Activated CD4-positive, alpha-beta T cell treated with anti-CD3 and anti-CD28 coated beads, Interleukin-2, amount 10 ng/mL, durations not matched to agents 24 days and 14 days (primary cell): ENCODE measurements at regions not wholly inside any gene's neighbourhood (a gene's known extent, or its start where the extent isn't known, plus 50 kb on each side); places are given as distances from the start of the nearest gene placed in this dataset.

Source experiments
- DNase-seq: peaks from one replicate; pipeline ENCODE4 v3.0.0; 2022
- H3K27ac Mint-ChIP-seq: one replicate; pipeline ENCODE4 v1.8.0; 2022; ENCODE audit warnings: mild to moderate bottlenecking, mixed read lengths
- H3K27me3 Mint-ChIP-seq: one replicate; pipeline ENCODE4 v1.8.0; 2022; ENCODE audit warnings: mixed read lengths
- H3K36me3 Mint-ChIP-seq: one replicate; pipeline ENCODE4 v1.8.0; 2022; ENCODE audit warnings: low read depth, mild to moderate bottlenecking, mixed read lengths
- H3K4me1 Mint-ChIP-seq: one replicate; pipeline ENCODE4 v1.8.0; 2021; ENCODE audit warnings: mixed read lengths
- H3K4me3 Mint-ChIP-seq: one replicate; pipeline ENCODE4 v1.8.0; 2022; ENCODE audit warnings: mild to moderate bottlenecking, moderate library complexity, mixed read lengths
- H3K9me3 Mint-ChIP-seq: one replicate; pipeline ENCODE4 v1.8.0; 2021; ENCODE audit warnings: mixed read lengths
- intact Hi-C: fragments of 100-400 bp; cut with micrococcal nuclease; formaldehyde crosslinking; loops from one replicate; pipeline ENCODE4 v1.15.1; 2023

GRCh38 chr6:128632131-128632530, 111.7 kb upstream of the PTPRK start:
- H3K4me1 Mint-ChIP-seq = no peaks in the 10 kb centered on the region
- H3K36me3 Mint-ChIP-seq = no peaks in the 10 kb centered on the region
- no peaks in the 10 kb centered on the region for H3K9me3 Mint-ChIP-seq
- intact Hi-C loops = no loop called here
- DNase-seq = no peak
- H3K4me3 Mint-ChIP-seq = no peak overlapping the region
- H3K27ac Mint-ChIP-seq = no peak overlapping the region
- peaks cover 8% of the 10 kb centered on the region for H3K27me3 Mint-ChIP-seq

GRCh38 chr6:128631031-128631430, 110.6 kb upstream of the PTPRK start:
- Mint-ChIP-seq H3K9me3 (no peaks in the 10 kb centered on the region), H3K27me3 (peaks cover 5% of the 10 kb centered on the region), H3K27ac (no peak overlapping the region), H3K4me3 (no peak overlapping the region), H3K4me1 (peaks cover 3% of the 10 kb centered on the region), H3K36me3 (no peaks in the 10 kb centered on the region)
- DNase-seq = no peak
- intact Hi-C loops = no loop called here

GRCh38 chr6:128630213-128630612, 109.8 kb upstream of the PTPRK start:
- H3K9me3 Mint-ChIP-seq = no peaks in the 10 kb centered on the region
- no peaks in the 10 kb centered on the region for H3K36me3 Mint-ChIP-seq
- DNase-seq = no peak
- intact Hi-C loops = no loop called here
- peaks cover 5% of the 10 kb centered on the region for H3K27me3 Mint-ChIP-seq
- H3K4me1 Mint-ChIP-seq = peaks cover 3% of the 10 kb centered on the region
- H3K4me3 Mint-ChIP-seq = no peak overlapping the region
- no peak overlapping the region for H3K27ac Mint-ChIP-seq

DNA sequence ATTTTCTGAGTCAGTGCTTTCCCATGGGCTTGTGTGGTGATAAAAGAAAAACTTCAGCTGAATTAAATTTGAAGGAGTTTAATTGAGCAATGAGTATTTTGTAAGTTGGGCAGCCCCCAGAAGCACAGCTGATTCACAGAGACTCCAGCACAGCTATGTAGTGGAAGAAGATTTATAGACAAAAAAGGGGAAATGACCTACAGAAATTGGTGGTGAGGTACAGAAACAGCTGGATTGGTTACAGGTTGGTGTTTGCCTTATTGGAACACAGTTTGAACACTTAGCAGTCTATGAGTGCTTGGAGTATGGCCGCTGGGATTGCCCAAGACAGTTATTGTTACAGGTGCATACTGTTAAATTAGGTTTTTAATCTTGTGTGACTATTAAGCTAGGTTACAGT, 96.9 kb upstream of the PTPRK start:
- Mint-ChIP-seq H3K4me3 (no peak overlapping the region), H3K27me3 (no peaks in the 10 kb centered on the region), H3K36me3 (no peaks in the 10 kb centered on the region), H3K27ac (no peak overlapping the region), H3K4me1 (no peaks in the 10 kb centered on the region), H3K9me3 (peaks cover 9% of the 10 kb centered on the region)
- intact Hi-C loops = no loop called here
- DNase-seq = no peak

DNA sequence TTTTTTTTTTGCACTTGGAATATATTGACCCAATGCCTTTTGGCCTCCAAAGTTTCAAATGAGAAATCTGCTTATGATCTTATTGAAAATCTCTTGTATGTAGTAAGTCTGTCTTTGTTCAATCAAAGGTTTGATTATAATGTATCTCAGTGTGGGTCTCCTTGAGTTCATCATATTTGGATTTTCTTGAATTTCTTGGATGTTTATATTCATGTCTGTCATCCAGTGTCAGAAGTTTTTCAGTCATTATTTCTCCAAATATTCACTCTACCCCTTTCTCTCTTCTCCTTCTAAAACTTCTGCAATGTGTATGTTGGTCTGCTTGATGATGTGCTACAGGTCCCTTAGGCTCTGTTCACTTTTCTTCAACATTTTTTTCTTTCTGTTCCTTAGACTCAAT, 95.9 kb upstream of the PTPRK start:
- H3K9me3 Mint-ChIP-seq = peaks cover 9% of the 10 kb centered on the region
- DNase-seq = no peak
- no peaks in the 10 kb centered on the region for H3K36me3 Mint-ChIP-seq
- H3K4me1 Mint-ChIP-seq = no peaks in the 10 kb centered on the region
- no peak overlapping the region for H3K4me3 Mint-ChIP-seq
- no peaks in the 10 kb centered on the region for H3K27me3 Mint-ChIP-seq
- H3K27ac Mint-ChIP-seq = no peak overlapping the region
- intact Hi-C loops = no loop called here

- intact Hi-C loops = no loop called here
- Mint-ChIP-seq H3K9me3 (no peaks in the 10 kb centered on the region), H3K4me3 (no peak overlapping the region), H3K27ac (no peak overlapping the region), H3K36me3 (no peaks in the 10 kb centered on the region), H3K4me1 (no peaks in the 10 kb centered on the region), H3K27me3 (peaks cover 2% of the 10 kb centered on the region)
- no peak for DNase-seq
Measured at GRCh38 chr6:128606611-128607010, 86.2 kb upstream of the PTPRK start.

GRCh38 chr6:128605961-128606360, 85.6 kb upstream of the PTPRK start:
- intact Hi-C loops = no loop called here
- no peak for DNase-seq
- Mint-ChIP-seq H3K27me3 (peaks cover 2% of the 10 kb centered on the region), H3K4me3 (no peak overlapping the region), H3K4me1 (peaks cover 1% of the 10 kb centered on the region), H3K27ac (no peak overlapping the region), H3K36me3 (no peaks in the 10 kb centered on the region), H3K9me3 (no peaks in the 10 kb centered on the region)

DNA sequence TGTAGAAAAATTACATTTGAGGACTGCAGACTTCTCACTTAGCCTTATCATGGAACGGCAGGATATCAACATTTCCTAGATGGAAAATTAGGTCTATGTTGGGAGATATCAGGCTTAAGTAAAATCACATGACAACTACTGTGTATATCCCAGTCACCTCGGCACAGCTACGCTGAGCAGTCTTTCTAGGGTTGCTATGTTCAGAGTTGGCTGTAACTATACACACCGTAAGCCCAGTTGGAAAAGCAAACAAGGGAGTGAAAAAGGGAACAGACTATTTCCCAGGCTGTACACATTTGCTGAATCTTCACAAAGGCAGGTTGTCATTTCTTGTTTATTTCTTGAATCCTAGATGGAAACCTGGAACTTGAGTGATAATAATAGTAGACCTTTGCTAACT, 80.7 kb upstream of the PTPRK start:
- H3K27me3 Mint-ChIP-seq = no peaks in the 10 kb centered on the region
- no peak overlapping the region for H3K4me3 Mint-ChIP-seq
- H3K36me3 Mint-ChIP-seq = no peaks in the 10 kb centered on the region
- peaks cover 15% of the 10 kb centered on the region for H3K4me1 Mint-ChIP-seq
- no peaks in the 10 kb centered on the region for H3K9me3 Mint-ChIP-seq
- intact Hi-C loops = loop anchor here (5.0 kb wide), 1 partner anchor 56 kb away; no protein-coding TSS in a partner anchor
- no peak for DNase-seq
- no peak overlapping the region for H3K27ac Mint-ChIP-seq

- H3K27ac Mint-ChIP-seq = no peak overlapping the region
- peaks cover 15% of the 10 kb centered on the region for H3K4me1 Mint-ChIP-seq
- no peaks in the 10 kb centered on the region for H3K9me3 Mint-ChIP-seq
- DNase-seq = no peak
- no peaks in the 10 kb centered on the region for H3K27me3 Mint-ChIP-seq
- H3K36me3 Mint-ChIP-seq = no peaks in the 10 kb centered on the region
- intact Hi-C loops = loop anchor here (5.0 kb wide), 1 partner anchor 57 kb away; no protein-coding TSS in a partner anchor
- no peak overlapping the region for H3K4me3 Mint-ChIP-seq
Measured at GRCh38 chr6:128600397-128600951, 80.1 kb upstream of the PTPRK start.

- Mint-ChIP-seq H3K27me3 (no peaks in the 10 kb centered on the region), H3K4me3 (no peak overlapping the region), H3K4me1 (peaks cover 15% of the 10 kb centered on the region), H3K27ac (no peak overlapping the region), H3K36me3 (no peaks in the 10 kb centered on the region), H3K9me3 (no peaks in the 10 kb centered on the region)
- no peak for DNase-seq
- intact Hi-C loops = no loop called here
Measured at GRCh38 chr6:128599036-128599435, 78.6 kb upstream of the PTPRK start.

GRCh38 chr6:128598571-128598970, 78.2 kb upstream of the PTPRK start:
- intact Hi-C loops = no loop called here
- no peak overlapping the region for H3K27ac Mint-ChIP-seq
- H3K36me3 Mint-ChIP-seq = no peaks in the 10 kb centered on the region
- no peaks in the 10 kb centered on the region for H3K27me3 Mint-ChIP-seq
- H3K4me3 Mint-ChIP-seq = no peak overlapping the region
- no peaks in the 10 kb centered on the region for H3K9me3 Mint-ChIP-seq
- peaks cover 15% of the 10 kb centered on the region for H3K4me1 Mint-ChIP-seq
- DNase-seq = no peak

- Mint-ChIP-seq H3K4me1 (peaks cover 15% of the 10 kb centered on the region), H3K9me3 (no peaks in the 10 kb centered on the region), H3K36me3 (no peaks in the 10 kb centered on the region), H3K27me3 (no peaks in the 10 kb centered on the region), H3K27ac (no peak overlapping the region), H3K4me3 (no peak overlapping the region)
- no peak for DNase-seq
- intact Hi-C loops = no loop called here
Measured at GRCh38 chr6:128597956-128598355, 77.6 kb upstream of the PTPRK start.

DNA sequence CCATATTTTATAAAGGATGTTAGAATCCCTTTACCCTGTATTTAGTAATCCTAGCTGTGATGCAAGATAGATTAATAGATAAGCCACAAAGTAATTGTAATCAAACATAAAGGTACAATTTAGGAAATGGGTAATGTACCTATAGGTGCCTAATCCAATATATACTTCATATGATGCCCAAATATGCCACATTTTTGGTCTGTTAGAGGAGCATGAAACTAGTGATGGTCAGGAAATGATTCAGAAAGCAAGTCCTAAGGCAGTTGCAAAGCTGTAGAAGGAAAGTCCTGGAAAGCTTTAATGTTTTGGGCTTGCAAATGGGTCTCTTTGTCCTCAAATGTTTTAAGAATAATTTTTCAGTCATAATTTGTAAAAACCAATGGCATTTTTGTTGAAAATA, 76.6 kb upstream of the PTPRK start:
- no peak for DNase-seq
- Mint-ChIP-seq H3K36me3 (no peaks in the 10 kb centered on the region), H3K9me3 (no peaks in the 10 kb centered on the region), H3K4me3 (no peak overlapping the region), H3K4me1 (peaks cover 15% of the 10 kb centered on the region), H3K27ac (no peak overlapping the region), H3K27me3 (peaks cover 4% of the 10 kb centered on the region)
- intact Hi-C loops = no loop called here

GRCh38 chr6:128595544-128595943, 75.1 kb upstream of the PTPRK start:
- H3K27ac Mint-ChIP-seq = no peak overlapping the region
- DNase-seq = no peak
- H3K4me1 Mint-ChIP-seq = peaks cover 11% of the 10 kb centered on the region
- no peak overlapping the region for H3K4me3 Mint-ChIP-seq
- no peaks in the 10 kb centered on the region for H3K9me3 Mint-ChIP-seq
- H3K27me3 Mint-ChIP-seq = peaks cover 8% of the 10 kb centered on the region
- no peaks in the 10 kb centered on the region for H3K36me3 Mint-ChIP-seq
- intact Hi-C loops = no loop called here

GRCh38 chr6:128586095-128586494, 65.7 kb upstream of the PTPRK start:
- peaks cover 5% of the 10 kb centered on the region for H3K9me3 Mint-ChIP-seq
- H3K36me3 Mint-ChIP-seq = no peaks in the 10 kb centered on the region
- H3K27me3 Mint-ChIP-seq = peaks cover 15% of the 10 kb centered on the region
- no peak for DNase-seq
- H3K4me1 Mint-ChIP-seq = no peaks in the 10 kb centered on the region
- no peak overlapping the region for H3K4me3 Mint-ChIP-seq
- H3K27ac Mint-ChIP-seq = no peak overlapping the region
- intact Hi-C loops = no loop called here
